UCSD-AML1 (cell line): ENCODE measurements at regions not wholly inside any gene's neighbourhood (a gene's known extent, or its start where the extent isn't known, plus 50 kb on each side); places are given as distances from the start of the nearest gene placed in this dataset.

Source experiments
- DNase-seq: peaks from one replicate; lab custom pipeline; 2025; ENCODE audit not compliant: unreplicated experiment; lab: John Stamatoyannopoulos, UW

- no peak for DNase-seq
Observed at GRCh38 chr15:35851491-35851890, 305.5 kb upstream of the DPH6 start.

- DNase-seq: no peak
Observed at GRCh38 chr15:35852818-35853624, 307.1 kb upstream of the DPH6 start.

- no peak for DNase-seq
Observed at GRCh38 chr15:35854316-35854715, 308.4 kb upstream of the DPH6 start.

GRCh38 chr15:35857567-35858226 lies 311.7 kb upstream of the DPH6 start:
- no peak for DNase-seq

- DNase-seq: no peak
Observed at GRCh38 chr15:35858707-35859106, 312.7 kb upstream of the DPH6 start.

- DNase-seq: no peak
Observed at GRCh38 chr15:35863655-35864054, 317.7 kb upstream of the DPH6 start.

- no peak for DNase-seq
Observed at GRCh38 chr15:35867356-35867755, 321.4 kb upstream of the DPH6 start.

- DNase-seq: no peak
Observed at GRCh38 chr15:35871282-35871681, 325.3 kb upstream of the DPH6 start.

- no peak for DNase-seq
Observed at GRCh38 chr15:35871812-35872211, 325.8 kb upstream of the DPH6 start.

GRCh38 chr15:35872577-35872976 lies 326.6 kb upstream of the DPH6 start:
- DNase-seq: no peak

- DNase-seq: no peak
Observed at GRCh38 chr15:35874260-35874905, 328.4 kb upstream of the DPH6 start.

GRCh38 chr15:35876762-35877161 lies 330.8 kb upstream of the DPH6 start:
- DNase-seq: no peak

- DNase-seq: no peak
Observed at GRCh38 chr15:35880896-35881295, 334.9 kb upstream of the DPH6 start.

GRCh38 chr15:35885870-35886269 lies 339.9 kb upstream of the DPH6 start:
- DNase-seq: no peak

- DNase-seq: no peak
Observed at GRCh38 chr15:35886765-35887164, 340.8 kb upstream of the DPH6 start.

GRCh38 chr15:35888815-35889214 lies 342.9 kb upstream of the DPH6 start:
- DNase-seq: no peak

- DNase-seq: no peak
Observed at GRCh38 chr15:35907511-35907910, 361.5 kb upstream of the DPH6 start.

GRCh38 chr15:35909414-35909813 lies 363.4 kb upstream of the DPH6 start:
- DNase-seq: no peak

GRCh38 chr15:35910227-35910626 lies 364.3 kb upstream of the DPH6 start:
- DNase-seq: no peak

GRCh38 chr15:35911052-35911777 lies 365.2 kb upstream of the DPH6 start:
- no peak for DNase-seq

- no peak for DNase-seq
Observed at GRCh38 chr15:35912196-35912595, 366.2 kb upstream of the DPH6 start.
